H9 (cell line): ENCODE measurements at regions not wholly inside any gene's neighbourhood (a gene's known extent, or its start where the extent isn't known, plus 50 kb on each side); places are given as distances from the start of the nearest gene placed in this dataset.

ENCODE experiments used
- DNase-seq: peaks from one replicate; pipeline ENCODE4 v3.0.0-alpha.2; 2017
- H2AFZ ChIP-seq: one replicate; pipeline ENCODE4 v1.6.1; 2013; ENCODE audit warnings: mild to moderate bottlenecking, low read length, control low read depth, moderate library complexity
- H2AK5ac ChIP-seq: 2 replicates; pipeline ENCODE4 v1.6.1; 2013; ENCODE audit warnings: low read length, control low read depth, mixed read lengths; ENCODE audit not compliant: insufficient read length
- H2BK120ac ChIP-seq: one replicate; pipeline ENCODE4 v1.6.1; 2013; ENCODE audit warnings: low read depth, mild to moderate bottlenecking, low read length, control low read depth, inconsistent platforms; ENCODE audit not compliant: poor library complexity, severe bottlenecking
- H2BK12ac ChIP-seq: 2 replicates; pipeline ENCODE4 v1.6.1; 2013; ENCODE audit warnings: low read length, control low read depth, mixed read lengths, low read depth; ENCODE audit not compliant: insufficient read length
- H2BK15ac ChIP-seq: 2 replicates; pipeline ENCODE4 v1.6.1; 2013; ENCODE audit warnings: low read depth, low read length, control low read depth
- H2BK20ac ChIP-seq: one replicate; pipeline ENCODE4 v1.6.1; 2013; ENCODE audit warnings: low read depth, mild to moderate bottlenecking, low read length, control low read depth, inconsistent platforms; ENCODE audit not compliant: poor library complexity, severe bottlenecking
- H2BK5ac ChIP-seq: 2 replicates; pipeline ENCODE4 v1.6.1; 2013; ENCODE audit warnings: low read length, control low read depth, mixed read lengths; ENCODE audit not compliant: insufficient read length
- H3K14ac ChIP-seq: 2 replicates; pipeline ENCODE4 v1.6.1; 2013; ENCODE audit warnings: low read length, control low read depth; ENCODE audit not compliant: insufficient read depth
- H3K18ac ChIP-seq: 2 replicates; pipeline ENCODE4 v1.6.1; 2013; ENCODE audit warnings: low read depth, mild to moderate bottlenecking, mixed read lengths, low read length, control low read depth; ENCODE audit not compliant: insufficient read length
- H3K23ac ChIP-seq: 2 replicates; pipeline ENCODE4 v1.6.1; 2013; ENCODE audit warnings: low read length, control low read depth, mixed read lengths, low read depth; ENCODE audit not compliant: insufficient read length
- H3K23me2 ChIP-seq: 2 replicates; pipeline ENCODE4 v1.6.1; 2013; ENCODE audit warnings: low read depth, mild to moderate bottlenecking, mixed read lengths, low read length, control low read depth; ENCODE audit not compliant: insufficient read length, poor library complexity, severe bottlenecking
- H3K27ac ChIP-seq: 2 replicates; pipeline ENCODE4 v1.5.1; 2013; ENCODE audit warnings: low read length, control low read depth, mixed read lengths, low read depth; ENCODE audit not compliant: insufficient read length
- H3K27me3 ChIP-seq: 2 replicates; pipeline ENCODE4 v1.6.1; 2013; ENCODE audit warnings: low read length, control low read depth, inconsistent platforms; ENCODE audit not compliant: insufficient read depth
- H3K4ac ChIP-seq: 2 replicates; pipeline ENCODE4 v1.6.1; 2013; ENCODE audit warnings: low read depth, mild to moderate bottlenecking, control low read depth, inconsistent platforms, low read length, moderate library complexity
- H3K4me1 ChIP-seq: 2 replicates; pipeline ENCODE4 v1.6.1; 2013; ENCODE audit warnings: low read length, control low read depth, inconsistent platforms; ENCODE audit not compliant: insufficient read depth
- H3K4me2 ChIP-seq: 2 replicates; pipeline ENCODE4 v1.6.1; 2013; ENCODE audit warnings: low read length, control low read depth, mixed read lengths; ENCODE audit not compliant: insufficient read length, insufficient read depth
- H3K56ac ChIP-seq: 2 replicates; pipeline ENCODE4 v1.6.1; 2013; ENCODE audit warnings: low read depth, mild to moderate bottlenecking, mixed read lengths, low read length, control low read depth; ENCODE audit not compliant: insufficient read length
- H3K79me1 ChIP-seq: 2 replicates; pipeline ENCODE4 v1.6.1; 2013; ENCODE audit warnings: low read depth, mild to moderate bottlenecking, moderate library complexity, low read length, control low read depth, inconsistent platforms; ENCODE audit not compliant: insufficient read depth, poor library complexity, severe bottlenecking
- H3K79me2 ChIP-seq: 2 replicates; pipeline ENCODE4 v1.6.1; 2013; ENCODE audit warnings: low read length, control low read depth, inconsistent platforms; ENCODE audit not compliant: insufficient read depth
- H3K9ac ChIP-seq: 2 replicates; pipeline ENCODE4 v1.6.1; 2013; ENCODE audit warnings: low read length, control low read depth, mixed read lengths; ENCODE audit not compliant: insufficient read length; ENCODE audit errors: extremely low read depth
- H3K9me3 ChIP-seq: one replicate; pipeline ENCODE4 v1.6.1; 2013; ENCODE audit warnings: low read depth, low read length, inconsistent platforms; ENCODE audit not compliant: control insufficient read depth
- H3T11ph ChIP-seq: one replicate; pipeline ENCODE4 v1.6.1; 2013; ENCODE audit warnings: mild to moderate bottlenecking, low read length, control low read depth, inconsistent platforms
- H4K20me1 ChIP-seq: one replicate; pipeline ENCODE4 v1.6.1; 2013; ENCODE audit not compliant: control insufficient read depth, insufficient read length, insufficient read depth
- H4K5ac ChIP-seq: 2 replicates; pipeline ENCODE4 v1.6.1; 2013; ENCODE audit warnings: low read depth, mild to moderate bottlenecking, mixed read lengths, low read length, control low read depth; ENCODE audit not compliant: insufficient read length
- H4K8ac ChIP-seq: replicated peaks from 2 replicates; pipeline ENCODE4 v1.6.1; 2013; ENCODE audit warnings: low read length, control low read depth, mixed read lengths, low read depth; ENCODE audit not compliant: insufficient read length
- H4K91ac ChIP-seq: 2 replicates; pipeline ENCODE4 v1.6.1; 2013; ENCODE audit warnings: low read depth, mild to moderate bottlenecking, moderate library complexity, mixed read lengths, low read length, control low read depth; ENCODE audit not compliant: insufficient read length
- H3K27ac Mint-ChIP-seq, 3 experiments: 2 replicates in 2 of 3; 3 replicates in 1 of 3; pipeline ENCODE4 v1.8.0; 2020 to 2021; ENCODE audit warnings: mixed read lengths in 3 of 3, mild to moderate bottlenecking in 1 of 3, moderate library complexity in 1 of 3
- H3K27me3 Mint-ChIP-seq: 2 replicates; pipeline ENCODE4 v1.8.0; 2021; ENCODE audit warnings: low read depth, mild to moderate bottlenecking, moderate library complexity, mixed read lengths
- H3K36me3 Mint-ChIP-seq, 3 experiments: 2 replicates in 2 of 3; 3 replicates in 1 of 3; pipeline ENCODE4 v1.8.0; 2020 to 2021; ENCODE audit warnings: low read depth in 3 of 3, mixed read lengths in 3 of 3; ENCODE audit not compliant: insufficient read depth in 1 of 3
- H3K4me1 Mint-ChIP-seq, 2 experiments: 2 replicates each; pipeline ENCODE4 v1.8.0; 2020; ENCODE audit warnings: mixed read lengths in 2 of 2
- H3K4me3 Mint-ChIP-seq, 2 experiments: 2 replicates in 1 of 2; 3 replicates in 1 of 2; pipeline ENCODE4 v1.8.0; 2020 to 2021; ENCODE audit warnings: mild to moderate bottlenecking in 2 of 2, mixed read lengths in 2 of 2, moderate library complexity in 1 of 2
- H3K9me3 Mint-ChIP-seq, 2 experiments: 2 replicates in 1 of 2; 3 replicates in 1 of 2; pipeline ENCODE4 v1.8.0; 2020; ENCODE audit warnings: mild to moderate bottlenecking in 2 of 2, mixed read lengths in 2 of 2, moderate library complexity in 1 of 2
- WGBS: extraction: QIAGEN DNeasy Blood & Tissue Kit; methylation state at CpG from one replicate; pipeline ENCODE4 v1.1.7; 2013; ENCODE audit warnings: missing lambda C conversion rate, low lambda C conversion rate, mixed read lengths; ENCODE audit not compliant: insufficient read length; ENCODE audit errors: extremely low coverage; 5-methylcytosine and 5-hydroxymethylcytosine counted together
- TF ChIP-seq, protein P1 (sequence below): fragments of 200-600 bp; sonication (generic); conservative IDR thresholded peaks from 3 replicates; pipeline ENCODE4 v1.8.0; 2021; ENCODE audit warnings: antibody characterized with exemption, mild to moderate bottlenecking

DNA sequence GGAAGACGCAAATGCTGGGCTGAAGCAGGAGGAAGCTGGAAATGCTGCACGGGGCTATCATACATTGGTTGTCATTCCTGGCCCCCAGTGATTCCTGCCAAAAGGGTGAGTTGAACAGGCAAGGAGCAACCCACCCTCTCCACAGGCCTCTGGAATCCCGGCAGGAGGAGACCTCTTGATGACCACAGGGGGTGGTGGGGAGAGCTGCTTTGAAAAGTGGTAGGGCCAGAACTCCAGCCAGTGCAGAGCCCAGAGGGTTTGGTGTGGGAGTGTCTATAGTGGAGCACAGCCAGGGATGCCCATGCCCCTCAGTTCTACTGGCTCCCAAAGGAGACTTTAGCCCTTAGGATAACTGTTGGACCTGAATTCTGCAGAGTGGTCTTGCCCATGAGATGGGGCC lies 89.2 kb downstream of the SAMD9 start:
- Histone ChIP-seq H3K23ac (no peak overlapping the region), H3K23me2 (no peaks in the 10 kb centered on the region), H4K5ac (no peak overlapping the region), H4K20me1 (no peaks in the 10 kb centered on the region), H3K79me1 (no peaks in the 10 kb centered on the region), H2AFZ (no peak overlapping the region), H2AK5ac (no peak overlapping the region), H3K56ac (no peak overlapping the region), H3K9ac (no peak overlapping the region), H3K4me1 (no peaks in the 10 kb centered on the region), H3K4ac (no peak overlapping the region), H2BK120ac (no peak overlapping the region), H3T11ph (no peak overlapping the region), H3K27ac (no peak overlapping the region), H2BK5ac (no peak overlapping the region), H4K8ac (no peak overlapping the region), H2BK12ac (no peak overlapping the region), H3K18ac (no peak overlapping the region), H3K9me3 (no peaks in the 10 kb centered on the region), H2BK20ac (no peak overlapping the region), H3K4me2 (no peak overlapping the region), H3K14ac (no peak overlapping the region), H3K27me3 (no peaks in the 10 kb centered on the region), H2BK15ac (no peak overlapping the region), H3K79me2 (no peaks in the 10 kb centered on the region), H4K91ac (no peak overlapping the region)
- no peak overlapping the region for H3K4me3 Mint-ChIP-seq
- peaks cover 16% of the 10 kb centered on the region; the same call in 1 of the 2 replicates for H3K27me3 Mint-ChIP-seq
- H3K36me3 Mint-ChIP-seq = peaks cover 0 to 5% (median 3%) of the 10 kb centered on the region in 3 experiments; a peak in 1 of 7 replicates
- H3K9me3 Mint-ChIP-seq = peaks cover 4 to 19% of the 10 kb centered on the region in 2 experiments; a peak in 3 of 5 replicates
- TF ChIP-seq, protein P1, sequence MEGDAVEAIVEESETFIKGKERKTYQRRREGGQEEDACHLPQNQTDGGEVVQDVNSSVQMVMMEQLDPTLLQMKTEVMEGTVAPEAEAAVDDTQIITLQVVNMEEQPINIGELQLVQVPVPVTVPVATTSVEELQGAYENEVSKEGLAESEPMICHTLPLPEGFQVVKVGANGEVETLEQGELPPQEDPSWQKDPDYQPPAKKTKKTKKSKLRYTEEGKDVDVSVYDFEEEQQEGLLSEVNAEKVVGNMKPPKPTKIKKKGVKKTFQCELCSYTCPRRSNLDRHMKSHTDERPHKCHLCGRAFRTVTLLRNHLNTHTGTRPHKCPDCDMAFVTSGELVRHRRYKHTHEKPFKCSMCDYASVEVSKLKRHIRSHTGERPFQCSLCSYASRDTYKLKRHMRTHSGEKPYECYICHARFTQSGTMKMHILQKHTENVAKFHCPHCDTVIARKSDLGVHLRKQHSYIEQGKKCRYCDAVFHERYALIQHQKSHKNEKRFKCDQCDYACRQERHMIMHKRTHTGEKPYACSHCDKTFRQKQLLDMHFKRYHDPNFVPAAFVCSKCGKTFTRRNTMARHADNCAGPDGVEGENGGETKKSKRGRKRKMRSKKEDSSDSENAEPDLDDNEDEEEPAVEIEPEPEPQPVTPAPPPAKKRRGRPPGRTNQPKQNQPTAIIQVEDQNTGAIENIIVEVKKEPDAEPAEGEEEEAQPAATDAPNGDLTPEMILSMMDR = no peak
- no peak for DNase-seq
- H3K4me1 Mint-ChIP-seq = no peaks in the 10 kb centered on the region
- WGBS = no CpG with 5 or more reads among the region's 3 CpGs
- no peak overlapping the region for H3K27ac Mint-ChIP-seq
